H1 (cell line): ENCODE measurements at regions not wholly inside any gene's neighbourhood (a gene's known extent, or its start where the extent isn't known, plus 50 kb on each side); places are given as distances from the start of the nearest gene placed in this dataset.

ENCODE experiments used
- CEBPB ChIP-seq: IDR thresholded peaks from 2 replicates; pipeline ENCODE4 v1.6.1; 2012; ENCODE audit warnings: low read depth, low read length
- NANOG ChIP-seq: IDR thresholded peaks from 2 replicates; pipeline ENCODE4 v1.6.1; 2011; ENCODE audit warnings: low read length, low read depth, mild to moderate bottlenecking, inconsistent platforms; ENCODE audit not compliant: insufficient read depth, poor library complexity, severe bottlenecking
- POLR2A ChIP-seq, 2 experiments: IDR thresholded peaks; 1 replicate in 1 of 2; 2 replicates in 1 of 2; pipeline ENCODE4 v1.6.1; 2011; ENCODE audit warnings: low read depth in 2 of 2, low read length in 2 of 2, mild to moderate bottlenecking in 2 of 2; ENCODE audit errors: control extremely low read depth in 1 of 2

DNA sequence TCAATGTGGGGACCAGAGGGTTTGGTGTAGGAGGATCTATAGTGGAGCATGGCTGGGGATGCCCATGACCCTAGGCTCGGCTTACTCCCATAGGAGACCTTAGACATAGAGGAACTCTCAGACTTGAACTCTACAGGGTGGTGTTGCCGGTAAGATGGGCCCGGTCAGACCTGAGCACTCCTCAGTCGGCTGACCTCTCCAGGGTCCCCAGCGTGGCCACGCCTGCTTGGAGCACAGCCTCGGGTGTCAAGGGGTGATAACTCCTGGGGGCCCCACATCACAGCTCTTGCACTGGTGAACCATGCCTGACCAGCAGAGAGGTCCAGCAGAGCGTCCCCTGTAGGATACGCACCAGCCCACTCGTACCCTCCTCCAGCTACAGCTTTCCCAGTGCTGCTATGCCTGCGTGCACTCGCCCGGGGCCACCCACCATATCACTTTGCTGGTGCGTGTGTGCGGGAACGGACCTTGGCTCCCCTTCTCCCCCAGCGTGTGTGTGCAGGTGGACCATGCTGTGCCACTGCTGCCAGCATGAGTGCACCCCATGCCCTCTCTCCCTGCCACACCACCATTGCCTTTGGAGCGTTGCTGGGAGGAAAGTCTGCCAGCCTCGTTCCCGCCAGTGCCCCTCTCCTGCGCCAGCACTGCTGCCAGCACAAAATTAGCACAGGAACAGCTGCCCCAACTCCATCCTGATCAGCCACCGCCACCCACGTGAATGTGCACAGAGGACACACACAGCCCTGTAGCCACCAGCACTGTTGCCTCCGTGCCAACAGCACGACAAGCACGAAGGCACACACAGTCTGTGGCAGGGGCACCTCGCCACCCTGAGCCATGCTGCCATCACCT is 806.6 kb downstream of the GLUD2 start (continued):
- TF ChIP-seq NANOG (no peak), CEBPB (no peak), POLR2A (IDR thresholded peaks at IDR 0.05; ENCODE audit: control extremely low read depth in 1 of 2, low read depth in 2 of 2, low read length in 2 of 2) (no peak)
